ENCODE measurements at regions not wholly inside any gene's neighbourhood (a gene's known extent, or its start where the extent isn't known, plus 50 kb on each side); places are given as distances from the start of the nearest gene placed in this dataset.
A peak's percentile ranks its signal among the peaks of the same experiment; 100 is the strongest.

DNA sequence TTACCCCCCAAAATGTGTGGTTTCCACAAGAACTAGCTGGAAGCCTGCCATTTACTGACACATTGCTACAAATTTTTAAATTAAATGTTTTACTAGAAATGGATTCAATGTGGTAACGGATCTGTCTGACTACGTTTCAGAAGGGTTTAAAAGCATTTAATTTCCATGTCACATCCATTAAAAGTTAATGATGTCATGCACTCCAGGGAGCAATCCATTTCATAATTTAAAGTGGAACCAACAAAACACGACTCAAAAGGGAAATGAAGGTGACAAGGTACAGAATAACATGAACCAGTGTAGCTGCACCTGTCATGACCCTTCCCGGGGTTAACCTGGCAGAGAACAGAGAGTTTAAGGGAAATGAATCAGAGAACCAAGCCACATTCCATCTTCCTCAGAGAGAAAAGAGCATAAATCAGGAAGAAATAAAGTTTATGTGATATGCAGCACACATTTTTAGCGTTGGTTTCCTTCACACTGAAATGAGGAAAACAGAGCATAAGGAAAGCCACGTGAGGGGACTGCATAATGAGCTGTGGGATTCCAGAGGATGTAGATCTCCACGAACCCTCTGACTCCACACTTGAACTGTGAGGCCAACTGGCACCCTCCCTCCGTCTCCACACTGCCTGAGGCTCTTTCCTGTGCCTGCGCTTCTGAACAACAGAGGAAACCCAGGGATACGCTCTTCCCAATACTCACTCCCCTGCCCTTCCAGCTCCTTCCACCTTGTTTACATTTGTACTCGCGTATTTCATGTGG is 170.3 kb upstream of the AHI1 start:
- intact Hi-C loops (cut with micrococcal nuclease; ENCODE audit: unreplicated experiment) (no loop called here), in situ Hi-C loops (cut with HindIII; ENCODE audit: extremely low pct_ligation_motif_present, low pct_unique_long_range_greater_than_20kb) (no loop called here)
- no peaks in the 10 kb centered on the region for H3K36me3 ChIP-seq (replicated peaks in 1 of 2; ENCODE audit: control insufficient read depth in 1 of 2, insufficient read depth in 2 of 2, low read length in 2 of 2)
- no peaks in the 10 kb centered on the region for H4K20me1 ChIP-seq (ENCODE audit: insufficient read depth, low read length)
- 15% methylated on average over 12 of the region's 12 CpGs for WGBS (ENCODE audit: low lambda C conversion rate)
- H2AFZ ChIP-seq (ENCODE audit: low read length): no peak overlapping the region
- no peak overlapping the region for H3K4me2 ChIP-seq (ENCODE audit: low read depth, low read length)
- H3K27ac ChIP-seq (ENCODE audit: extremely low read length, insufficient read depth, low read length): no peak overlapping the region
- ChIA-PET POLR2A (no interaction called here), CTCF (ENCODE audit: low intra/inter-chr PET ratio, low total read pairs) (no interaction called here)
- H3K9ac ChIP-seq (ENCODE audit: insufficient read depth, low read depth, low read length): no peak overlapping the region
- no peak for DNase-seq (ENCODE audit: low spot score)
- H3K27me3 ChIP-seq (ENCODE audit: control insufficient read depth in 1 of 2, insufficient read depth in 2 of 2, low read length in 2 of 2): no peaks in the 10 kb centered on the region
- no peak for FAIRE-seq
- no peak for ATAC-seq
- no peaks in the 10 kb centered on the region for H3K4me1 ChIP-seq (ENCODE audit: insufficient read depth, low read length)
- BruUV-seq (replicated peaks): no TSS peak
- no peaks in the 10 kb centered on the region for H3K79me2 ChIP-seq (ENCODE audit: insufficient read depth, low read length)
- H3K4me3 ChIP-seq (replicated peaks in 1 of 3; ENCODE audit: insufficient read depth in 1 of 3, low read depth in 2 of 3, low read length in 3 of 3): no peak overlapping the region
- no peaks in the 10 kb centered on the region for H3K9me3 ChIP-seq (ENCODE audit: low read length)
- TF ChIP-seq ZNF557 (CRISPR knock-in tag; IDR thresholded peaks at IDR 0.05) (no peak), CREB1 (IDR thresholded peaks at IDR 0.05) (peak; percentile 34; the same call in 1 of the 2 replicates), CREB1 (CRISPR knock-in tag; IDR thresholded peaks at IDR 0.05) (no peak), ZMAT3 (CRISPR knock-in tag; conservative IDR thresholded peaks at IDR 0.05) (no peak), NR2F2 (IDR thresholded peaks at IDR 0.05; ENCODE audit: borderline replicate concordance, low read depth) (no peak), ATF7 (IDR thresholded peaks at IDR 0.05) (peak; percentile 78), ATF7 (CRISPR knock-in tag; IDR thresholded peaks at IDR 0.05) (no peak), MXD4 (CRISPR knock-in tag; IDR thresholded peaks at IDR 0.05) (no peak), ZNF430 (CRISPR knock-in tag; IDR thresholded peaks at IDR 0.05) (no peak), KDM1A (CRISPR knock-in tag; IDR thresholded peaks at IDR 0.05) (no peak), FLYWCH1 (CRISPR knock-in tag; IDR thresholded peaks at IDR 0.05) (no peak)
- TF ChIP-seq, protein P1, sequence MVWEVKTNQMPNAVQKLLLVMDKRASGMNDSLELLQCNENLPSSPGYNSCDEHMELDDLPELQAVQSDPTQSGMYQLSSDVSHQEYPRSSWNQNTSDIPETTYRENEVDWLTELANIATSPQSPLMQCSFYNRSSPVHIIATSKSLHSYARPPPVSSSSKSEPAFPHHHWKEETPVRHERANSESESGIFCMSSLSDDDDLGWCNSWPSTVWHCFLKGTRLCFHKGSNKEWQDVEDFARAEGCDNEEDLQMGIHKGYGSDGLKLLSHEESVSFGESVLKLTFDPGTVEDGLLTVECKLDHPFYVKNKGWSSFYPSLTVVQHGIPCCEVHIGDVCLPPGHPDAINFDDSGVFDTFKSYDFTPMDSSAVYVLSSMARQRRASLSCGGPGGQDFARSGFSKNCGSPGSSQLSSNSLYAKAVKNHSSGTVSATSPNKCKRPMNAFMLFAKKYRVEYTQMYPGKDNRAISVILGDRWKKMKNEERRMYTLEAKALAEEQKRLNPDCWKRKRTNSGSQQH (CRISPR knock-in tag; IDR thresholded peaks at IDR 0.05; ENCODE audit: low read depth): no peak
- TF ChIP-seq, protein P2, sequence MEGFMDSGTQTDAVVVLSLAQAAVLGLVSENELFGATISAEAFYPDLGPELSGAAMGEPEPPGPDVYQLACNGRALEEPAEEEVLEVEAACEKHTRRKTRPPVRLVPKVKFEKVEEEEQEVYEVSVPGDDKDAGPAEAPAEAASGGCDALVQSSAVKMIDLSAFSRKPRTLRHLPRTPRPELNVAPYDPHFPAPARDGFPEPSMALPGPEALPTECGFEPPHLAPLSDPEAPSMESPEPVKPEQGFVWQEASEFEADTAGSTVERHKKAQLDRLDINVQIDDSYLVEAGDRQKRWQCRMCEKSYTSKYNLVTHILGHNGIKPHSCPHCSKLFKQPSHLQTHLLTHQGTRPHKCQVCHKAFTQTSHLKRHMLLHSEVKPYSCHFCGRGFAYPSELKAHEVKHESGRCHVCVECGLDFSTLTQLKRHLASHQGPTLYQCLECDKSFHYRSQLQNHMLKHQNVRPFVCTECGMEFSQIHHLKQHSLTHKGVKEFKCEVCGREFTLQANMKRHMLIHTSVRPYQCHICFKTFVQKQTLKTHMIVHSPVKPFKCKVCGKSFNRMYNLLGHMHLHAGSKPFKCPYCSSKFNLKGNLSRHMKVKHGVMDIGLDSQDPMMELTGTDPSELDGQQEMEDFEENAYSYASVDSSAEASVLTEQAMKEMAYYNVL (CRISPR knock-in tag; IDR thresholded peaks at IDR 0.05; ENCODE audit: borderline replicate concordance): no peak
- TF ChIP-seq, protein P3, sequence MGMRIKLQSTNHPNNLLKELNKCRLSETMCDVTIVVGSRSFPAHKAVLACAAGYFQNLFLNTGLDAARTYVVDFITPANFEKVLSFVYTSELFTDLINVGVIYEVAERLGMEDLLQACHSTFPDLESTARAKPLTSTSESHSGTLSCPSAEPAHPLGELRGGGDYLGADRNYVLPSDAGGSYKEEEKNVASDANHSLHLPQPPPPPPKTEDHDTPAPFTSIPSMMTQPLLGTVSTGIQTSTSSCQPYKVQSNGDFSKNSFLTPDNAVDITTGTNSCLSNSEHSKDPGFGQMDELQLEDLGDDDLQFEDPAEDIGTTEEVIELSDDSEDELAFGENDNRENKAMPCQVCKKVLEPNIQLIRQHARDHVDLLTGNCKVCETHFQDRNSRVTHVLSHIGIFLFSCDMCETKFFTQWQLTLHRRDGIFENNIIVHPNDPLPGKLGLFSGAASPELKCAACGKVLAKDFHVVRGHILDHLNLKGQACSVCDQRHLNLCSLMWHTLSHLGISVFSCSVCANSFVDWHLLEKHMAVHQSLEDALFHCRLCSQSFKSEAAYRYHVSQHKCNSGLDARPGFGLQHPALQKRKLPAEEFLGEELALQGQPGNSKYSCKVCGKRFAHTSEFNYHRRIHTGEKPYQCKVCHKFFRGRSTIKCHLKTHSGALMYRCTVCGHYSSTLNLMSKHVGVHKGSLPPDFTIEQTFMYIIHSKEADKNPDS (CRISPR knock-in tag; IDR thresholded peaks at IDR 0.05): no peak
- TF ChIP-seq, protein P4, sequence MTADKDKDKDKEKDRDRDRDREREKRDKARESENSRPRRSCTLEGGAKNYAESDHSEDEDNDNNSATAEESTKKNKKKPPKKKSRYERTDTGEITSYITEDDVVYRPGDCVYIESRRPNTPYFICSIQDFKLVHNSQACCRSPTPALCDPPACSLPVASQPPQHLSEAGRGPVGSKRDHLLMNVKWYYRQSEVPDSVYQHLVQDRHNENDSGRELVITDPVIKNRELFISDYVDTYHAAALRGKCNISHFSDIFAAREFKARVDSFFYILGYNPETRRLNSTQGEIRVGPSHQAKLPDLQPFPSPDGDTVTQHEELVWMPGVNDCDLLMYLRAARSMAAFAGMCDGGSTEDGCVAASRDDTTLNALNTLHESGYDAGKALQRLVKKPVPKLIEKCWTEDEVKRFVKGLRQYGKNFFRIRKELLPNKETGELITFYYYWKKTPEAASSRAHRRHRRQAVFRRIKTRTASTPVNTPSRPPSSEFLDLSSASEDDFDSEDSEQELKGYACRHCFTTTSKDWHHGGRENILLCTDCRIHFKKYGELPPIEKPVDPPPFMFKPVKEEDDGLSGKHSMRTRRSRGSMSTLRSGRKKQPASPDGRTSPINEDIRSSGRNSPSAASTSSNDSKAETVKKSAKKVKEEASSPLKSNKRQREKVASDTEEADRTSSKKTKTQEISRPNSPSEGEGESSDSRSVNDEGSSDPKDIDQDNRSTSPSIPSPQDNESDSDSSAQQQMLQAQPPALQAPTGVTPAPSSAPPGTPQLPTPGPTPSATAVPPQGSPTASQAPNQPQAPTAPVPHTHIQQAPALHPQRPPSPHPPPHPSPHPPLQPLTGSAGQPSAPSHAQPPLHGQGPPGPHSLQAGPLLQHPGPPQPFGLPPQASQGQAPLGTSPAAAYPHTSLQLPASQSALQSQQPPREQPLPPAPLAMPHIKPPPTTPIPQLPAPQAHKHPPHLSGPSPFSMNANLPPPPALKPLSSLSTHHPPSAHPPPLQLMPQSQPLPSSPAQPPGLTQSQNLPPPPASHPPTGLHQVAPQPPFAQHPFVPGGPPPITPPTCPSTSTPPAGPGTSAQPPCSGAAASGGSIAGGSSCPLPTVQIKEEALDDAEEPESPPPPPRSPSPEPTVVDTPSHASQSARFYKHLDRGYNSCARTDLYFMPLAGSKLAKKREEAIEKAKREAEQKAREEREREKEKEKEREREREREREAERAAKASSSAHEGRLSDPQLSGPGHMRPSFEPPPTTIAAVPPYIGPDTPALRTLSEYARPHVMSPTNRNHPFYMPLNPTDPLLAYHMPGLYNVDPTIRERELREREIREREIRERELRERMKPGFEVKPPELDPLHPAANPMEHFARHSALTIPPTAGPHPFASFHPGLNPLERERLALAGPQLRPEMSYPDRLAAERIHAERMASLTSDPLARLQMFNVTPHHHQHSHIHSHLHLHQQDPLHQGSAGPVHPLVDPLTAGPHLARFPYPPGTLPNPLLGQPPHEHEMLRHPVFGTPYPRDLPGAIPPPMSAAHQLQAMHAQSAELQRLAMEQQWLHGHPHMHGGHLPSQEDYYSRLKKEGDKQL (CRISPR knock-in tag; IDR thresholded peaks at IDR 0.05; ENCODE audit: low read depth): no peak

All from HepG2 (cell line).